ENCODE measurements at regions not wholly inside any gene's neighbourhood (a gene's known extent, or its start where the extent isn't known, plus 50 kb on each side); places are given as distances from the start of the nearest gene placed in this dataset.

- no peak for DNase-seq (ENCODE audit: low spot score)
Measured at GRCh38 chr9:92185681-92186080, 70.5 kb upstream of the SPTLC1 start.

- DNase-seq (ENCODE audit: low spot score), result no peak
Measured at GRCh38 chr9:92185096-92185495, 69.9 kb upstream of the SPTLC1 start.

GRCh38 chr9:92184041-92184564, 68.9 kb upstream of the SPTLC1 start:
- DNase-seq (ENCODE audit: low spot score), result no peak

GRCh38 chr9:92183449-92183848, 68.2 kb upstream of the SPTLC1 start:
- no peak for DNase-seq (ENCODE audit: low spot score)

- no peak for DNase-seq (ENCODE audit: low spot score)
Measured at GRCh38 chr9:92181296-92181695, 66.1 kb upstream of the SPTLC1 start.

GRCh38 chr9:92180669-92181181, 65.5 kb upstream of the SPTLC1 start:
- peak; percentile 93 for DNase-seq (ENCODE audit: low spot score)

GRCh38 chr9:92180002-92180400, 64.8 kb upstream of the SPTLC1 start:
- DNase-seq (ENCODE audit: low spot score), result no peak

GRCh38 chr9:92179286-92180001, 64.2 kb upstream of the SPTLC1 start:
- DNase-seq (ENCODE audit: low spot score), result no peak

- DNase-seq (ENCODE audit: low spot score), result no peak
Measured at GRCh38 chr9:92177591-92177990, 62.4 kb upstream of the SPTLC1 start.

GRCh38 chr9:92176800-92177185, 61.6 kb upstream of the SPTLC1 start:
- DNase-seq (ENCODE audit: low spot score), result no peak

GRCh38 chr9:92176068-92176799, 61.0 kb upstream of the SPTLC1 start:
- DNase-seq (ENCODE audit: low spot score), result no peak

GRCh38 chr9:92175441-92175840, 60.2 kb upstream of the SPTLC1 start:
- DNase-seq (ENCODE audit: low spot score), result no peak

GRCh38 chr9:92173318-92173717, 58.1 kb upstream of the SPTLC1 start:
- DNase-seq (ENCODE audit: low spot score), result no peak

GRCh38 chr9:92171822-92172221, 56.6 kb upstream of the SPTLC1 start:
- no peak for DNase-seq (ENCODE audit: low spot score)

GRCh38 chr9:92171281-92171680, 56.1 kb upstream of the SPTLC1 start:
- no peak for DNase-seq (ENCODE audit: low spot score)

GRCh38 chr9:92170848-92171247, 55.6 kb upstream of the SPTLC1 start:
- DNase-seq (ENCODE audit: low spot score), result no peak

GRCh38 chr9:92165484-92165883, 50.3 kb upstream of the SPTLC1 start:
- DNase-seq (ENCODE audit: low spot score), result no peak

All from GM03348 (cell line).